IMR-90 (cell line): ENCODE measurements at regions not wholly inside any gene's neighbourhood (a gene's known extent, or its start where the extent isn't known, plus 50 kb on each side); places are given as distances from the start of the nearest gene placed in this dataset.

Experiments
- ATAC-seq: fragments of 200-7000 bp; cut with Tn5 transposase; 2 replicates; pipeline ENCODE4 v1.9.1; 2020; ENCODE audit warnings: low read depth, mild to moderate bottlenecking, moderate library complexity
- BruUV-seq: library from RNA; stranded (reverse); fragments of 400-500 nt; replicated peaks from 2 replicates; lab custom pipeline; 2021; lab: Mats Ljungman, UMichigan
- CTCF ChIA-PET: fragments of 300-600 bp; formaldehyde crosslinking; extraction: SDS; loops from one replicate; lab custom pipeline; 2021; ENCODE audit warnings: antibody characterized with exemption; lab: Yijun Ruan, JAX
- POLR2A ChIA-PET: fragments of 300-600 bp; sonication (Branson Sonifier 250); formaldehyde crosslinking; loops from one replicate; lab custom pipeline; 2022; ENCODE audit warnings: antibody characterized with exemption; ENCODE audit not compliant: unreplicated experiment; lab: Charles Lee
- DNase-seq: peaks from one replicate; pipeline ENCODE4 v3.0.0; 2013
- H2AFZ ChIP-seq: replicated peaks from 2 replicates; pipeline ENCODE3; 2013; ENCODE audit warnings: low read length, mild to moderate bottlenecking; ENCODE audit not compliant: poor library complexity
- H2AK5ac ChIP-seq: 2 replicates; pipeline ENCODE4 v1.6.1; 2013; ENCODE audit warnings: low read depth, low read length, inconsistent platforms
- H2AK9ac ChIP-seq: replicated peaks from 2 replicates; pipeline ENCODE3; 2013; ENCODE audit warnings: mild to moderate bottlenecking, low read depth, low read length, moderate library complexity; ENCODE audit not compliant: poor library complexity
- H2BK120ac ChIP-seq: 2 replicates; pipeline ENCODE4 v1.6.1; 2013; ENCODE audit warnings: low read depth, low read length, inconsistent platforms
- H2BK15ac ChIP-seq: 3 replicates; pipeline ENCODE4 v1.6.1; 2013; ENCODE audit warnings: low read depth, low read length, inconsistent platforms
- H2BK20ac ChIP-seq: 2 replicates; pipeline ENCODE4 v1.6.1; 2013; ENCODE audit warnings: low read depth, mild to moderate bottlenecking, inconsistent platforms, low read length, moderate library complexity
- H2BK5ac ChIP-seq: 2 replicates; pipeline ENCODE4 v1.6.1; 2013; ENCODE audit warnings: mild to moderate bottlenecking, low read depth, low read length, inconsistent platforms; ENCODE audit not compliant: poor library complexity, severe bottlenecking
- H3K14ac ChIP-seq: replicated peaks from 2 replicates; pipeline ENCODE4 v1.6.1; 2013; ENCODE audit warnings: low read depth, low read length, inconsistent platforms
- H3K18ac ChIP-seq: 2 replicates; pipeline ENCODE4 v1.6.1; 2013; ENCODE audit warnings: low read depth, low read length, control low read depth
- H3K23ac ChIP-seq: 2 replicates; pipeline ENCODE4 v1.6.1; 2013; ENCODE audit warnings: low read depth, low read length, inconsistent platforms
- H3K27ac ChIP-seq: 2 replicates; pipeline ENCODE4 v1.5.1; 2013; ENCODE audit warnings: mild to moderate bottlenecking, control low read depth, low read length; ENCODE audit not compliant: insufficient read depth
- H3K27me3 ChIP-seq: 2 replicates; pipeline ENCODE4 v1.6.1; 2013; ENCODE audit warnings: low read length; ENCODE audit not compliant: control insufficient read depth, insufficient read depth
- H3K36me3 ChIP-seq: 2 replicates; pipeline ENCODE4 v1.6.1; 2013; ENCODE audit warnings: low read length, mixed read lengths; ENCODE audit not compliant: control insufficient read depth, insufficient read depth
- H3K4ac ChIP-seq: 2 replicates; pipeline ENCODE4 v1.6.1; 2013; ENCODE audit warnings: low read depth, low read length, inconsistent platforms
- H3K4me1 ChIP-seq: 2 replicates; pipeline ENCODE4 v1.6.1; 2013; ENCODE audit warnings: low read length, mixed read lengths; ENCODE audit not compliant: control insufficient read depth, insufficient read depth
- H3K4me2 ChIP-seq: 2 replicates; pipeline ENCODE4 v1.6.1; 2013; ENCODE audit warnings: low read depth, mild to moderate bottlenecking, control low read depth, low read length, moderate library complexity
- H3K4me3 ChIP-seq: 2 replicates; pipeline ENCODE4 v1.5.1; 2013; ENCODE audit warnings: low read depth, mild to moderate bottlenecking, control low read depth, low read length, moderate library complexity; ENCODE audit not compliant: insufficient read depth
- H3K56ac ChIP-seq: 2 replicates; pipeline ENCODE4 v1.6.1; 2013; ENCODE audit warnings: low read length, inconsistent platforms; ENCODE audit not compliant: insufficient read depth; ENCODE audit errors: extremely low read depth
- H3K79me1 ChIP-seq, 2 experiments: 2 replicates each; pipeline ENCODE4 v1.6.1; 2013; ENCODE audit warnings: low read length in 2 of 2, inconsistent platforms in 1 of 2, low read depth in 1 of 2
- H3K9ac ChIP-seq: 2 replicates; pipeline ENCODE4 v1.6.1; 2013; ENCODE audit warnings: low read depth, low read length, control low read depth
- H3K9me1 ChIP-seq: 2 replicates; pipeline ENCODE4 v1.6.1; 2013; ENCODE audit warnings: low read length, inconsistent platforms; ENCODE audit not compliant: insufficient read depth
- H3K9me3 ChIP-seq: 2 replicates; pipeline ENCODE4 v1.6.1; 2013; ENCODE audit warnings: low read length; ENCODE audit not compliant: control insufficient read depth, insufficient read depth
- H4K20me1 ChIP-seq: 2 replicates; pipeline ENCODE4 v1.6.1; 2013; ENCODE audit warnings: low read length, inconsistent platforms; ENCODE audit not compliant: insufficient read depth
- H4K5ac ChIP-seq: 2 replicates; pipeline ENCODE4 v1.6.1; 2013; ENCODE audit warnings: mild to moderate bottlenecking, low read depth, low read length, control low read depth
- H4K8ac ChIP-seq, 2 experiments: 2 replicates each; pipeline ENCODE4 v1.6.1; 2013; ENCODE audit warnings: low read depth in 2 of 2, low read length in 2 of 2, control low read depth in 1 of 2, inconsistent platforms in 1 of 2
- H4K91ac ChIP-seq: 2 replicates; pipeline ENCODE4 v1.6.1; 2013; ENCODE audit warnings: low read depth, low read length, inconsistent platforms; ENCODE audit not compliant: insufficient read depth
- BHLHE40 ChIP-seq: fragments of 150-350 bp; IDR thresholded peaks from 2 replicates; pipeline ENCODE4 v1.6.1; 2016; ENCODE audit warnings: mild to moderate bottlenecking, low read depth, low read length
- CEBPB ChIP-seq: IDR thresholded peaks from 2 replicates; pipeline ENCODE4 v1.6.1; 2012; ENCODE audit warnings: low read depth, low read length, improper control_type of control experiment
- CHD1 ChIP-seq: IDR thresholded peaks from 2 replicates; pipeline ENCODE4 v1.6.1; 2012; ENCODE audit warnings: low read depth, low read length, improper control_type of control experiment
- CTCF ChIP-seq: conservative IDR thresholded peaks from 2 replicates; pipeline ENCODE4 v1.5.1; 2012; ENCODE audit warnings: mild to moderate bottlenecking, low read depth, low read length, improper control_type of control experiment
- ELK1 ChIP-seq: fragments of 150-350 bp; IDR thresholded peaks from 2 replicates; pipeline ENCODE4 v1.6.1; 2016; ENCODE audit warnings: low read depth, mild to moderate bottlenecking, low read length, moderate library complexity, borderline replicate concordance
- FOS ChIP-seq: fragments of 150-350 bp; IDR thresholded peaks from 2 replicates; pipeline ENCODE4 v1.6.1; 2016; ENCODE audit warnings: low read depth, low read length
- MAFK ChIP-seq: IDR thresholded peaks from 2 replicates; pipeline ENCODE4 v1.6.1; 2012; ENCODE audit warnings: low read depth, low read length, improper control_type of control experiment
- MAZ ChIP-seq: IDR thresholded peaks from 2 replicates; pipeline ENCODE4 v1.6.1; 2012; ENCODE audit warnings: low read depth, mild to moderate bottlenecking, low read length, improper control_type of control experiment, moderate library complexity, borderline replicate concordance
- MXI1 ChIP-seq: IDR thresholded peaks from 2 replicates; pipeline ENCODE4 v1.6.1; 2012; ENCODE audit warnings: low read depth, mild to moderate bottlenecking, low read length, moderate library complexity, borderline replicate concordance
- NFE2L2 ChIP-seq: fragments of 150-350 bp; IDR thresholded peaks from 2 replicates; pipeline ENCODE4 v1.6.1; 2016; ENCODE audit warnings: low read depth, mild to moderate bottlenecking, low read length
- POLR2A ChIP-seq: IDR thresholded peaks from 2 replicates; pipeline ENCODE4 v1.6.1; 2012; ENCODE audit warnings: mild to moderate bottlenecking, low read depth, low read length
- RAD21 ChIP-seq: IDR thresholded peaks from 2 replicates; pipeline ENCODE4 v1.6.1; 2012; ENCODE audit warnings: low read length, improper control_type of control experiment
- RCOR1 ChIP-seq: IDR thresholded peaks from 2 replicates; pipeline ENCODE4 v1.6.1; 2012; ENCODE audit warnings: mild to moderate bottlenecking, low read length, improper control_type of control experiment; ENCODE audit not compliant: insufficient replicate concordance
- RFX5 ChIP-seq: IDR thresholded peaks from 2 replicates; pipeline ENCODE4 v1.8.0; 2012; ENCODE audit warnings: low read depth, mild to moderate bottlenecking, low read length, moderate library complexity
- SMC3 ChIP-seq: fragments of 150-350 bp; IDR thresholded peaks from 2 replicates; pipeline ENCODE4 v1.6.1; 2016; ENCODE audit warnings: low read depth, mild to moderate bottlenecking, antibody characterized with exemption, low read length, moderate library complexity
- USF2 ChIP-seq: fragments of 150-350 bp; IDR thresholded peaks from 2 replicates; pipeline ENCODE4 v1.6.1; 2017; ENCODE audit warnings: mild to moderate bottlenecking, antibody characterized with exemption, low read length, low read depth
- WGBS, 2 experiments: methylation state at CpG; one replicate each; pipeline versions ENCODE4 v1.1.5 to v1.1.7; 2013; ENCODE audit warnings: missing lambda C conversion rate in 2 of 2; ENCODE audit not compliant: insufficient read length in 1 of 2; ENCODE audit errors: extremely low coverage in 2 of 2; 5-methylcytosine and 5-hydroxymethylcytosine counted together
- dilution Hi-C: fragments of 300-500 bp; cut with HindIII; formaldehyde crosslinking; loops from one replicate; pipeline ENCODE4 v1.14.3; 2018; ENCODE audit warnings: low sequenced_read_pairs; ENCODE audit not compliant: unreplicated experiment
- in situ Hi-C: fragments of 300-500 bp; cut with MboI; formaldehyde crosslinking; loops from 3 replicates; pipeline ENCODE4 v1.14.3; 2019; ENCODE audit warnings: low sequenced_read_pairs, inconsistent platforms, mixed read lengths
- intact Hi-C: fragments of 100-400 bp; cut with micrococcal nuclease; formaldehyde crosslinking; loops from 2 replicates; pipeline ENCODE4 v1.10.0; 2022

GRCh38 chr1:235023711-235024439 is 104.8 kb downstream of the TOMM20 start:
- dilution Hi-C loops (no loop called here), intact Hi-C loops (no loop called here), in situ Hi-C loops (no loop called here)
- Histone ChIP-seq H3K9ac (no peak overlapping the region), H3K9me1 (peaks cover 10% of the 10 kb centered on the region; the same call in 1 of the 2 replicates), H4K91ac (no peak overlapping the region), H3K14ac (no peak overlapping the region), H3K79me1 (no peaks in the 10 kb centered on the region), H3K56ac (no peak overlapping the region), H4K8ac (no peak overlapping the region), H3K23ac (no peak overlapping the region), H2BK5ac (no peak overlapping the region), H2BK15ac (no peak overlapping the region; the same call in 2 of the 3 replicates), H4K20me1 (no peaks in the 10 kb centered on the region), H4K5ac (no peak overlapping the region), H2AK9ac (no peak overlapping the region), H3K4ac (no peak overlapping the region), H2AFZ (no peak overlapping the region), H3K27me3 (no peaks in the 10 kb centered on the region), H3K18ac (no peak overlapping the region), H2AK5ac (no peak overlapping the region), H2BK20ac (no peak overlapping the region), H2BK120ac (no peak overlapping the region), H3K9me3 (no peaks in the 10 kb centered on the region), H3K4me3 (no peak overlapping the region), H3K27ac (no peak overlapping the region), H3K4me2 (no peak overlapping the region), H3K4me1 (peaks cover 3% of the 10 kb centered on the region), H3K36me3 (no peaks in the 10 kb centered on the region)
- no TSS peak for BruUV-seq
- no peak for TF ChIP-seq BHLHE40
- no peak for TF ChIP-seq MXI1
- no peak for TF ChIP-seq RFX5
- no peak for TF ChIP-seq RAD21
- TF ChIP-seq MAZ = no peak
- no peak for TF ChIP-seq MAFK
- TF ChIP-seq POLR2A = no peak
- TF ChIP-seq SMC3 = no peak
- no peak for TF ChIP-seq USF2
- no peak for TF ChIP-seq CTCF
- no peak for TF ChIP-seq NFE2L2
- no peak for TF ChIP-seq ELK1
- no peak for TF ChIP-seq CEBPB
- TF ChIP-seq RCOR1 = no peak
- no peak for TF ChIP-seq FOS
- no peak for TF ChIP-seq CHD1
- ATAC-seq (no peak), DNase-seq (no peak)
- ChIA-PET CTCF (no interaction called here), POLR2A (interaction anchor here (0.6 kb wide), 1 partner anchor 300 kb away, joined by 3 read pairs; no protein-coding TSS in a partner anchor)
- 100% methylated on average over 2 of the region's 10 CpGs; no CpG with 5 or more reads in 1 of the 2 experiments for WGBS, 2 experiments
